ENCODE measurements at regions not wholly inside any gene's neighbourhood (a gene's known extent, or its start where the extent isn't known, plus 50 kb on each side); places are given as distances from the start of the nearest gene placed in this dataset.

DNA sequence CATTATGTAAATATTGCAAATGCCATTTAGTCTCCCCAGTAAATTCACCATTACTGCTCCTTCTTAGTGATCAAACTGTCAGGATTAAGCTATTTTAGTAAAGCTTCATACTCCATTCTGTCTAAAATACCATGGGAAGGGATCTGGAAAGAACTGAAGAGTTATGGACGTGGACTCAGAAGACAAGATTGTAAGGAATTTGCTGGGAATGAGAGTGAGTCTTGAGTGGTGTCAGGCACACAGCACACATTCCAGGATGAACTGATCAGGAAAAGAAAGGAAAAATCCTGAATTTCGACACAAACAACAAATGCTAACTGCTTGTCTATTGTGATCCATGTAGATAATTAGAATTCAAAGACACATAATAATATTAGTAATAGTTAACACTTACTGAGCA is 311.0 kb downstream of the CENPC start (continued):
- TF ChIP-seq RBFOX2 (IDR thresholded peaks at IDR 0.05; ENCODE audit: low read depth, low read length), result no peak
- no peak for TF ChIP-seq ZNF224 (CRISPR knock-in tag; IDR thresholded peaks at IDR 0.05)

DNA sequence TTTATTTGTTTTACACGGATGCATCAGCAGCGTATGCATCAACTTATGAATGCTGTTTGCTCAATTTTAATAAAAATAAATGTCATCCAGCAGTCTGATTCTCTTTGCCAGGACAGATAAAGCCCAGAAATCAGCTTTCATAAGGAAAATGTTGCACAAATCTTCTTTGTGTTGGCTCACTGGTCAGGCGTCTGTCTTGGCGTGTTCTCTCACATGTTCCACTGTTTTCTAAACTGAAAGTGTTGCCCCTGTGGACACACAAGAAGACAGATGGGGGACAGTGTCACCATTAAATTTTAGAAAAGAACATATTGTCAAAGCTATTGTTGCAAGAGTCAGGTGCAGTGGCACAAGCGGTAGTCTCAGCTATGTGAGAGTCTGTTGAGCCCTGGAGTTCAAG is 316.2 kb downstream of the CENPC start:
- FAIRE-seq (no peak), DNase-seq (ENCODE audit: low spot score) (no peak), ATAC-seq (no peak)
- Histone ChIP-seq H2AFZ (ENCODE audit: low read length) (no peak overlapping the region), H3K9ac (ENCODE audit: insufficient read depth, low read depth, low read length) (no peak overlapping the region), H3K36me3 (replicated peaks in 1 of 2; ENCODE audit: control insufficient read depth in 1 of 2, insufficient read depth in 2 of 2, low read length in 2 of 2) (no peaks in the 10 kb centered on the region), H3K27ac (ENCODE audit: extremely low read length, insufficient read depth, low read length) (no peak overlapping the region), H3K4me1 (ENCODE audit: insufficient read depth, low read length) (no peaks in the 10 kb centered on the region), H3K9me3 (ENCODE audit: low read length) (no peaks in the 10 kb centered on the region), H3K79me2 (ENCODE audit: insufficient read depth, low read length) (no peaks in the 10 kb centered on the region), H4K20me1 (ENCODE audit: insufficient read depth, low read length) (no peaks in the 10 kb centered on the region; the same call in 1 of the 2 replicates), H3K27me3 (ENCODE audit: control insufficient read depth in 1 of 2, insufficient read depth in 2 of 2, low read length in 2 of 2) (no peaks in the 10 kb centered on the region), H3K4me3 (replicated peaks in 1 of 3; ENCODE audit: insufficient read depth in 1 of 3, low read depth in 2 of 3, low read length in 3 of 3) (no peak overlapping the region), H3K4me2 (ENCODE audit: low read depth, low read length) (no peak overlapping the region)
- TF ChIP-seq ARNTL (CRISPR knock-in tag; IDR thresholded peaks at IDR 0.05) (no peak), AKAP8 (CRISPR knock-in tag; IDR thresholded peaks at IDR 0.05) (no peak), ZNF101 (CRISPR knock-in tag; IDR thresholded peaks at IDR 0.05; ENCODE audit: borderline replicate concordance, low read depth) (no peak), ZNF292 (CRISPR knock-in tag; IDR thresholded peaks at IDR 0.05; ENCODE audit: borderline replicate concordance, low read depth) (no peak), CBX2 (IDR thresholded peaks at IDR 0.05; ENCODE audit: low read depth, low read length) (no peak), CBX2 (CRISPR knock-in tag; IDR thresholded peaks at IDR 0.05; ENCODE audit: low read depth) (no peak), ATF1 (CRISPR knock-in tag; IDR thresholded peaks at IDR 0.05) (no peak), ZNF629 (CRISPR knock-in tag; conservative IDR thresholded peaks at IDR 0.05) (no peak), MLLT10 (CRISPR knock-in tag; IDR thresholded peaks at IDR 0.05) (no peak), ZNF12 (CRISPR knock-in tag; IDR thresholded peaks at IDR 0.05) (no peak), ZBTB44 (CRISPR knock-in tag; IDR thresholded peaks at IDR 0.05) (no peak)
- ChIA-PET POLR2A (no interaction called here), CTCF (ENCODE audit: low intra/inter-chr PET ratio, low total read pairs) (no interaction called here)
- intact Hi-C loops (cut with micrococcal nuclease; ENCODE audit: unreplicated experiment) (no loop called here), in situ Hi-C loops (cut with HindIII; ENCODE audit: extremely low pct_ligation_motif_present, low pct_unique_long_range_greater_than_20kb) (no loop called here)
- BruUV-seq (replicated peaks), result no TSS peak
- WGBS (ENCODE audit: low lambda C conversion rate), result 14% methylated on average over 5 of the region's 5 CpGs

Data from HepG2 (cell line).